Islet precursor cell (in vitro differentiated cells): ENCODE measurements at regions not wholly inside any gene's neighbourhood (a gene's known extent, or its start where the extent isn't known, plus 50 kb on each side); places are given as distances from the start of the nearest gene placed in this dataset.

Experiments
- DNase-seq: peaks from one replicate; pipeline ENCODE4 v3.0.0-alpha.2; 2018

DNA sequence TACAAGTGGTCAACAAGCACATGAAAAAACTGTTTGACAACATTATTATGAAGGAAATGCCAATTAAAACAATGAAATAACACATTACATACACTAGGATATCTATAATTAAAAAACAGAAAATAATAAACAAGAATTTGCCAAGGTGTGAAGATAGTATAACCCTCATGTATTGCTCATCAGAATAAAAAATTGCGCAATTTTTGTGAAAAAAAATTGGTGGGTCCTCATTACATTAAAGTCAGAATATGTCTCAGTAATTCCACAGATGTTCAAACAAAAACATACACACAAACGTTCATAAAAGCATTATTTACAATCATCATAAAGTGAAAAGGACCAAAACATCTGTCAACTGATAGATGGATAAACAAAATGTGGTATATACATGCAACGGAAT lies 63.0 kb upstream of the AR start:
- no peak for DNase-seq
